ENCODE measurements at regions not wholly inside any gene's neighbourhood (a gene's known extent, or its start where the extent isn't known, plus 50 kb on each side); places are given as distances from the start of the nearest gene placed in this dataset.

DNA sequence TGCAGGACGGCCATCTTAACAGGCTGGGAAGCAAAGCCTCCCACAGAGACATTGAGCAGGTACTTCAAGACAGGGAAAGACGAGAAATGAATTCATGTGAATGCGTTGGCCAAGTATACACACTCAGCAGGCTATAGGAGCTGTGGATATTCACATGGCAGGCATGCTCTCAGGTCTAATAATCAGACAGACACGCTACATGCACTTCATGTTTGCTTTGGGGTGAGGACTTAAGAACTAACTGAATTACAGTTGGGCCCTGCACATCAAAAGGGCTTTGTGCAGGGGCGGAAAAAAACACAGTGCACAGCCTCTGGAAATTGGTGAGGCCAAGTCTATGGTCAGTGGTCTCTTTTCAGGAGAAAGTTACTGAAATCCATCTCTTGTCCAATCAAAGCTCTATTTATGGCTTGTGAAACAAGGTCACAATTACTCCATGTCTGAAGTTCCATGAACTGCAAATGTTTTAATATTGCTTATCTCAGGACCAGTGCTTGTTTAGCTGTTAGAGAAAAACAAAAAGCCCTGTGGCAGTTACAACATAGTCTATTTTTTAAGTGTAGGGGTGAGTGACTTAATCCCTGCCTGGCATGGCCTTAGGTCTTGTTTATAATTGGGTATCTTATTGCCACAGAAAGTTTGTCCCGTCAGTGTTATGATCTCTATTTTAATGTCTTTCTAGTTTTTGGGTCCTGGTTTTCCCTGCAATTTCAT, 100.6 kb upstream of the GOLGA6L6 start:
- TF ChIP-seq, protein P1, sequence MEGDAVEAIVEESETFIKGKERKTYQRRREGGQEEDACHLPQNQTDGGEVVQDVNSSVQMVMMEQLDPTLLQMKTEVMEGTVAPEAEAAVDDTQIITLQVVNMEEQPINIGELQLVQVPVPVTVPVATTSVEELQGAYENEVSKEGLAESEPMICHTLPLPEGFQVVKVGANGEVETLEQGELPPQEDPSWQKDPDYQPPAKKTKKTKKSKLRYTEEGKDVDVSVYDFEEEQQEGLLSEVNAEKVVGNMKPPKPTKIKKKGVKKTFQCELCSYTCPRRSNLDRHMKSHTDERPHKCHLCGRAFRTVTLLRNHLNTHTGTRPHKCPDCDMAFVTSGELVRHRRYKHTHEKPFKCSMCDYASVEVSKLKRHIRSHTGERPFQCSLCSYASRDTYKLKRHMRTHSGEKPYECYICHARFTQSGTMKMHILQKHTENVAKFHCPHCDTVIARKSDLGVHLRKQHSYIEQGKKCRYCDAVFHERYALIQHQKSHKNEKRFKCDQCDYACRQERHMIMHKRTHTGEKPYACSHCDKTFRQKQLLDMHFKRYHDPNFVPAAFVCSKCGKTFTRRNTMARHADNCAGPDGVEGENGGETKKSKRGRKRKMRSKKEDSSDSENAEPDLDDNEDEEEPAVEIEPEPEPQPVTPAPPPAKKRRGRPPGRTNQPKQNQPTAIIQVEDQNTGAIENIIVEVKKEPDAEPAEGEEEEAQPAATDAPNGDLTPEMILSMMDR (IDR thresholded peaks at IDR 0.05): no peak
- no peak for TF ChIP-seq POLR2A (IDR thresholded peaks at IDR 0.05; ENCODE audit: low read depth)
